Naive thymus-derived CD4-positive, alpha-beta T cell (primary cell): ENCODE measurements at regions not wholly inside any gene's neighbourhood (a gene's known extent, or its start where the extent isn't known, plus 50 kb on each side); places are given as distances from the start of the nearest gene placed in this dataset.

Experiments
- ATAC-seq: fragments of 150-1000 bp; cut with Tn5 transposase; 2 replicates; pipeline ENCODE4 v1.10.0; 2021; ENCODE audit warnings: mild to moderate bottlenecking, moderate library complexity
- CTCF ChIA-PET: fragments of 350-600 bp; sonication (Branson Sonifier 250); formaldehyde crosslinking; loops from one replicate; lab custom pipeline; 2021; ENCODE audit warnings: antibody characterized with exemption; lab: Charles Lee
- POLR2A ChIA-PET: fragments of 350-600 bp; sonication (Branson Sonifier 250); formaldehyde crosslinking; loops from one replicate; lab custom pipeline; 2021; ENCODE audit warnings: antibody characterized with exemption, inconsistent platforms; lab: Charles Lee
- DNase-seq, 9 donors: peaks; one replicate each; pipeline versions ENCODE4 v3.0.0 to v3.0.0-alpha.2; 2020 to 2022; ENCODE audit warnings: mixed read lengths in 1 of 9
- H3K27ac ChIP-seq: one replicate; pipeline ENCODE4 v1.7.0; 2013; ENCODE audit warnings: mild to moderate bottlenecking, low read depth, low read length, moderate library complexity
- H3K27me3 ChIP-seq, 2 donors: one replicate each; pipeline ENCODE4 v1.7.0; 2013; ENCODE audit warnings: low read length in 2 of 2, mild to moderate bottlenecking in 2 of 2, moderate library complexity in 2 of 2; ENCODE audit not compliant: control insufficient read depth in 2 of 2, insufficient read depth in 2 of 2
- H3K36me3 ChIP-seq, 3 experiments: 1 replicate in 2 of 3; 2 replicates in 1 of 3; pipeline ENCODE4 v1.7.0; 2013; ENCODE audit warnings: low read length in 3 of 3, mild to moderate bottlenecking in 3 of 3, moderate library complexity in 1 of 3; ENCODE audit not compliant: insufficient read depth in 3 of 3, control insufficient read depth in 2 of 3
- H3K4me1 ChIP-seq, 2 donors: one replicate each; pipeline ENCODE4 v1.7.0; 2013; ENCODE audit warnings: low read length in 2 of 2, mild to moderate bottlenecking in 2 of 2, moderate library complexity in 1 of 2; ENCODE audit not compliant: control insufficient read depth in 2 of 2, insufficient read depth in 2 of 2
- H3K4me3 ChIP-seq: 2 replicates; pipeline ENCODE4 v1.7.0; 2013; ENCODE audit warnings: mild to moderate bottlenecking, low read length
- H3K9me3 ChIP-seq, 3 experiments: 1 replicate in 2 of 3; 2 replicates in 1 of 3; pipeline ENCODE4 v1.7.0; 2013; ENCODE audit warnings: low read length in 3 of 3; ENCODE audit not compliant: control insufficient read depth in 2 of 3
- H3K27ac Mint-ChIP-seq, 9 donors: one replicate each; pipeline ENCODE4 v1.8.0; 2020 to 2022; ENCODE audit warnings: mixed read lengths in 9 of 9, mild to moderate bottlenecking in 8 of 9, moderate library complexity in 5 of 9, inconsistent platforms in 2 of 9
- H3K27me3 Mint-ChIP-seq, 5 donors: one replicate each; pipeline ENCODE4 v1.8.0; 2021 to 2022; ENCODE audit warnings: mixed read lengths in 5 of 5, mild to moderate bottlenecking in 1 of 5
- H3K36me3 Mint-ChIP-seq, 5 donors: one replicate each; pipeline ENCODE4 v1.8.0; 2020 to 2022; ENCODE audit warnings: mixed read lengths in 5 of 5, mild to moderate bottlenecking in 3 of 5, inconsistent platforms in 1 of 5
- H3K4me1 Mint-ChIP-seq, 7 donors: one replicate each; pipeline ENCODE4 v1.8.0; 2020 to 2022; ENCODE audit warnings: mixed read lengths in 7 of 7, mild to moderate bottlenecking in 3 of 7, inconsistent platforms in 1 of 7
- H3K4me3 Mint-ChIP-seq, 10 donors: one replicate each; pipeline ENCODE4 v1.8.0; 2020 to 2022; ENCODE audit warnings: mild to moderate bottlenecking in 10 of 10, mixed read lengths in 10 of 10, moderate library complexity in 6 of 10, inconsistent platforms in 2 of 10
- H3K9me3 Mint-ChIP-seq, 11 donors: one replicate each; pipeline ENCODE4 v1.8.0; 2020 to 2022; ENCODE audit warnings: mixed read lengths in 11 of 11, mild to moderate bottlenecking in 4 of 11, inconsistent platforms in 1 of 11, moderate library complexity in 1 of 11
- intact Hi-C, 2 donors: fragments of 100-400 bp; cut with micrococcal nuclease; formaldehyde crosslinking; loops; one replicate each; pipeline ENCODE4 v1.15.1; 2023

- Mint-ChIP-seq H3K4me3 (peak overlapping the region; percentile 90 to 98 (median 96)), H3K9me3 (peaks cover 0 to 26% (median 3%) of the 10 kb centered on the region in 11 donors), H3K4me1 (peaks cover 0 to 33% (median 14%) of the 10 kb centered on the region in 7 donors), H3K36me3 (peaks cover 0 to 5% (median 0%) of the 10 kb centered on the region in 5 donors), H3K27ac (peak overlapping the region in 8 of 9 donors; percentile 79 to 100 (median 96)), H3K27me3 (peaks cover 0 to 37% (median 0%) of the 10 kb centered on the region in 5 donors)
- peaks cover 0 to 6% (median 0%) of the 10 kb centered on the region in 3 experiments for H3K36me3 ChIP-seq
- H3K27me3 ChIP-seq = no peaks in the 10 kb centered on the region
- ATAC-seq (no peak), DNase-seq (no peak)
- CTCF ChIA-PET = interaction anchor here (0.7 to 2.7 kb wide), 5 partner anchors 9 to 716 kb away, joined by 3 to 13 read pairs (median 7); no protein-coding TSS in a partner anchor
- intact Hi-C loops = loop anchor here (1.0 to 10.0 kb wide), 8 partner anchors 10 to 1766 kb away; partner anchors contain the start of genes ZKSCAN8 (in 1 of the 2) and ZSCAN31 (in 1 of the 2)
- POLR2A ChIA-PET = interaction anchor here (0.7 to 3.1 kb wide), 12 partner anchors 9 to 1158 kb away, joined by 3 to 26 read pairs (median 8); a partner anchor contains a TSS
- H3K4me1 ChIP-seq = peaks cover 0 to 3% of the 10 kb centered on the region in 2 donors
- H3K27ac ChIP-seq = peak overlapping the region; percentile 74
- no peaks in the 10 kb centered on the region for H3K9me3 ChIP-seq
- peak overlapping the region; percentile 99 for H3K4me3 ChIP-seq
Observed at GRCh38 chr6:27178407-27178730, 69.1 kb upstream of the PRSS16 start.

- Mint-ChIP-seq H3K4me3 (peak overlapping the region; percentile 44 to 98 (median 90)), H3K27ac (peak overlapping the region in 2 of 9 donors; percentile 8 to 52), H3K27me3 (peaks cover 0 to 37% (median 0%) of the 10 kb centered on the region in 5 donors), H3K4me1 (peaks cover 0 to 33% (median 14%) of the 10 kb centered on the region in 7 donors), H3K36me3 (peaks cover 0 to 5% (median 0%) of the 10 kb centered on the region in 5 donors), H3K9me3 (peaks cover 0 to 26% (median 3%) of the 10 kb centered on the region in 11 donors)
- DNase-seq = no peak
- ATAC-seq = no peak
- CTCF ChIA-PET = no interaction called here
- H3K4me3 ChIP-seq = peak overlapping the region; percentile 99
- H3K36me3 ChIP-seq = peaks cover 0 to 6% (median 0%) of the 10 kb centered on the region in 3 experiments
- H3K9me3 ChIP-seq = no peaks in the 10 kb centered on the region
- intact Hi-C loops = loop anchor here (1.0 to 10.0 kb wide), 8 partner anchors 9 to 1766 kb away; partner anchors contain the start of genes ZKSCAN8 (in 1 of the 2) and ZSCAN31 (in 1 of the 2)
- POLR2A ChIA-PET = interaction anchor here (0.9 to 3.1 kb wide), 5 partner anchors 24 to 714 kb away, joined by 3 to 26 read pairs (median 7); a partner anchor contains a TSS
- H3K27me3 ChIP-seq = no peaks in the 10 kb centered on the region
- peaks cover 0 to 3% of the 10 kb centered on the region in 2 donors for H3K4me1 ChIP-seq
- no peak overlapping the region for H3K27ac ChIP-seq
Observed at GRCh38 chr6:27178860-27179259, 68.6 kb upstream of the PRSS16 start.

- peaks cover 0 to 1% of the 10 kb centered on the region in 2 donors for H3K4me1 ChIP-seq
- H3K4me3 ChIP-seq = no peak overlapping the region
- no peaks in the 10 kb centered on the region for H3K36me3 ChIP-seq
- Mint-ChIP-seq H3K27me3 (peaks cover 0 to 34% (median 0%) of the 10 kb centered on the region in 5 donors), H3K4me1 (peaks cover 11 to 14% (median 13%) of the 10 kb centered on the region in 7 donors), H3K27ac (no peak overlapping the region), H3K36me3 (peaks cover 0 to 2% (median 0%) of the 10 kb centered on the region in 5 donors), H3K9me3 (peaks cover 0 to 12% (median 2%) of the 10 kb centered on the region in 11 donors), H3K4me3 (no peak overlapping the region)
- intact Hi-C loops = loop anchor here (10.0 kb wide), 3 partner anchors 1172 to 1502 kb away; a partner anchor contains a TSS
- ATAC-seq (no peak), DNase-seq (no peak)
- no peak overlapping the region for H3K27ac ChIP-seq
- no peaks in the 10 kb centered on the region for H3K27me3 ChIP-seq
- POLR2A ChIA-PET = interaction anchor here (1.1 kb wide), 1 partner anchor 296 kb away, joined by 4 read pairs; no protein-coding TSS in a partner anchor
- CTCF ChIA-PET = interaction anchor here (0.7 kb wide), 1 partner anchor 589 kb away, joined by 3 read pairs; no protein-coding TSS in a partner anchor
- no peaks in the 10 kb centered on the region for H3K9me3 ChIP-seq
Observed at GRCh38 chr6:27183060-27183832, 64.3 kb upstream of the PRSS16 start.

- H3K9me3 Mint-ChIP-seq = peaks cover 0 to 1% (median 0%) of the 10 kb centered on the region in 11 donors
- Histone ChIP-seq H3K27me3 (no peaks in the 10 kb centered on the region), H3K9me3 (no peaks in the 10 kb centered on the region), H3K4me3 (peak overlapping the region; percentile 81), H3K36me3 (no peaks in the 10 kb centered on the region), H3K27ac (peak overlapping the region; percentile 58), H3K4me1 (peaks cover 3% of the 10 kb centered on the region in 2 donors)
- ATAC-seq (no peak), DNase-seq (no peak)
- POLR2A ChIA-PET = interaction anchor here (0.8 to 2.1 kb wide), 9 partner anchors 10 to 706 kb away, joined by 3 to 10 read pairs (median 4); a partner anchor contains a TSS
- intact Hi-C loops = loop anchor here (1.0 to 10.0 kb wide), 19 partner anchors 9 to 1497 kb away; partner anchors contain the start of gene POM121L2 (in 1 of the 2)
- peaks cover 0 to 3% (median 0%) of the 10 kb centered on the region in 5 donors for H3K27me3 Mint-ChIP-seq
- H3K4me1 Mint-ChIP-seq = peaks cover 9 to 20% (median 15%) of the 10 kb centered on the region in 7 donors
- peak overlapping the region in 8 of 9 donors; percentile 44 to 79 (median 64) for H3K27ac Mint-ChIP-seq
- CTCF ChIA-PET = interaction anchor here (0.6 to 1.6 kb wide), 6 partner anchors 8 to 609 kb away, joined by 3 to 7 read pairs (median 4); no protein-coding TSS in a partner anchor
- H3K36me3 Mint-ChIP-seq = no peaks in the 10 kb centered on the region
- peak overlapping the region; percentile 82 to 99 (median 93) for H3K4me3 Mint-ChIP-seq
Observed at GRCh38 chr6:27187231-27188060, 60.1 kb upstream of the PRSS16 start.

- peaks cover 0 to 1% (median 0%) of the 10 kb centered on the region in 11 donors for H3K9me3 Mint-ChIP-seq
- no peaks in the 10 kb centered on the region for H3K27me3 ChIP-seq
- ATAC-seq (peak; percentile 81), DNase-seq (peak in 7 of 9 donors; percentile 20 to 40 (median 27))
- H3K36me3 Mint-ChIP-seq = no peaks in the 10 kb centered on the region
- ChIA-PET POLR2A (interaction anchor here (0.6 to 2.1 kb wide), 11 partner anchors 10 to 705 kb away, joined by 3 to 10 read pairs (median 4); a partner anchor contains a TSS), CTCF (interaction anchor here (0.6 to 1.6 kb wide), 5 partner anchors 11 to 595 kb away, joined by 3 to 7 read pairs (median 4); no protein-coding TSS in a partner anchor)
- peak overlapping the region in 8 of 9 donors; percentile 44 to 79 (median 64) for H3K27ac Mint-ChIP-seq
- intact Hi-C loops = loop anchor here (1.0 to 10.0 kb wide), 19 partner anchors 10 to 1497 kb away; partner anchors contain the start of gene POM121L2 (in 1 of the 2)
- H3K36me3 ChIP-seq = no peaks in the 10 kb centered on the region
- H3K4me1 Mint-ChIP-seq = peaks cover 9 to 20% (median 15%) of the 10 kb centered on the region in 7 donors
- no peaks in the 10 kb centered on the region for H3K9me3 ChIP-seq
- H3K4me3 ChIP-seq = peak overlapping the region; percentile 81
- peaks cover 3% of the 10 kb centered on the region in 2 donors for H3K4me1 ChIP-seq
- peak overlapping the region; percentile 58 for H3K27ac ChIP-seq
- H3K27me3 Mint-ChIP-seq = peaks cover 0 to 3% (median 0%) of the 10 kb centered on the region in 5 donors
- peak overlapping the region; percentile 82 to 99 (median 93) for H3K4me3 Mint-ChIP-seq
Observed at GRCh38 chr6:27188061-27188884, 59.2 kb upstream of the PRSS16 start.
